ENCODE measurements at regions not wholly inside any gene's neighbourhood (a gene's known extent, or its start where the extent isn't known, plus 50 kb on each side); places are given as distances from the start of the nearest gene placed in this dataset.

GRCh38 chr10:128277267-128277840 lies 151.1 kb upstream of the MKI67 start:
- Mint-ChIP-seq H3K27ac (no peak overlapping the region), H3K9me3 (no peaks in the 10 kb centered on the region), H3K4me1 (peaks cover 38% of the 10 kb centered on the region), H3K4me3 (no peak overlapping the region), H3K27me3 (ENCODE audit: low read depth) (peaks cover 20% of the 10 kb centered on the region), H3K36me3 (ENCODE audit: low read depth) (no peaks in the 10 kb centered on the region)
- TF ChIP-seq CTCF (IDR thresholded peaks at IDR 0.05; ENCODE audit: unreplicated experiment in 3 of 3), result no peak

GRCh38 chr10:128278362-128278761 lies 152.1 kb upstream of the MKI67 start:
- peaks cover 22% of the 10 kb centered on the region for H3K27me3 Mint-ChIP-seq (ENCODE audit: low read depth)
- no peaks in the 10 kb centered on the region for H3K36me3 Mint-ChIP-seq (ENCODE audit: low read depth)
- TF ChIP-seq CTCF (IDR thresholded peaks at IDR 0.05; ENCODE audit: unreplicated experiment in 3 of 3), result no peak
- no peaks in the 10 kb centered on the region for H3K9me3 Mint-ChIP-seq
- no peak overlapping the region for H3K27ac Mint-ChIP-seq
- H3K4me1 Mint-ChIP-seq, result peaks cover 36% of the 10 kb centered on the region
- no peak overlapping the region for H3K4me3 Mint-ChIP-seq

- no peaks in the 10 kb centered on the region for H3K36me3 Mint-ChIP-seq (ENCODE audit: low read depth)
- H3K9me3 Mint-ChIP-seq, result no peaks in the 10 kb centered on the region
- no peak for TF ChIP-seq CTCF (IDR thresholded peaks at IDR 0.05; ENCODE audit: unreplicated experiment in 3 of 3)
- peaks cover 17% of the 10 kb centered on the region for H3K4me1 Mint-ChIP-seq
- H3K27ac Mint-ChIP-seq, result no peak overlapping the region
- no peak overlapping the region for H3K4me3 Mint-ChIP-seq
- H3K27me3 Mint-ChIP-seq (ENCODE audit: low read depth), result peaks cover 31% of the 10 kb centered on the region
Observed at GRCh38 chr10:128280271-128280670, 154.0 kb upstream of the MKI67 start.

- TF ChIP-seq CTCF (IDR thresholded peaks at IDR 0.05; ENCODE audit: unreplicated experiment in 3 of 3), result no peak
- Mint-ChIP-seq H3K36me3 (ENCODE audit: low read depth) (no peaks in the 10 kb centered on the region), H3K4me1 (peaks cover 14% of the 10 kb centered on the region), H3K27ac (no peak overlapping the region), H3K4me3 (no peak overlapping the region), H3K27me3 (ENCODE audit: low read depth) (peaks cover 42% of the 10 kb centered on the region), H3K9me3 (no peaks in the 10 kb centered on the region)
Observed at GRCh38 chr10:128281343-128281742, 155.1 kb upstream of the MKI67 start.

GRCh38 chr10:128281861-128282260 lies 155.6 kb upstream of the MKI67 start:
- H3K27me3 Mint-ChIP-seq (ENCODE audit: low read depth), result peaks cover 45% of the 10 kb centered on the region
- H3K9me3 Mint-ChIP-seq, result no peaks in the 10 kb centered on the region
- H3K27ac Mint-ChIP-seq, result no peak overlapping the region
- no peak overlapping the region for H3K4me3 Mint-ChIP-seq
- peaks cover 11% of the 10 kb centered on the region for H3K4me1 Mint-ChIP-seq
- no peaks in the 10 kb centered on the region for H3K36me3 Mint-ChIP-seq (ENCODE audit: low read depth)
- no peak for TF ChIP-seq CTCF (IDR thresholded peaks at IDR 0.05; ENCODE audit: unreplicated experiment in 3 of 3)

GRCh38 chr10:128286141-128286761 lies 160.0 kb upstream of the MKI67 start:
- H3K4me3 Mint-ChIP-seq, result peak overlapping the region; percentile 53 to 60 (median 55)
- H3K27ac Mint-ChIP-seq, result no peak overlapping the region
- H3K9me3 Mint-ChIP-seq, result peaks cover 19% of the 10 kb centered on the region
- no peak for TF ChIP-seq CTCF (IDR thresholded peaks at IDR 0.05; ENCODE audit: unreplicated experiment in 3 of 3)
- peaks cover 11% of the 10 kb centered on the region for H3K4me1 Mint-ChIP-seq
- peaks cover 73% of the 10 kb centered on the region for H3K27me3 Mint-ChIP-seq (ENCODE audit: low read depth)
- H3K36me3 Mint-ChIP-seq (ENCODE audit: low read depth), result no peaks in the 10 kb centered on the region
